M059J (cell line): ENCODE measurements at regions not wholly inside any gene's neighbourhood (a gene's known extent, or its start where the extent isn't known, plus 50 kb on each side); places are given as distances from the start of the nearest gene placed in this dataset.
"Not testable (repeated sequence)": the region's sequence is repeated elsewhere in the genome, so short reads cannot be mapped to it uniquely, and the experiment has no call there.

ENCODE experiments used
- DNase-seq: peaks from one replicate; pipeline ENCODE4 v3.0.0-alpha.2; 2012; ENCODE audit warnings: low read depth

DNA sequence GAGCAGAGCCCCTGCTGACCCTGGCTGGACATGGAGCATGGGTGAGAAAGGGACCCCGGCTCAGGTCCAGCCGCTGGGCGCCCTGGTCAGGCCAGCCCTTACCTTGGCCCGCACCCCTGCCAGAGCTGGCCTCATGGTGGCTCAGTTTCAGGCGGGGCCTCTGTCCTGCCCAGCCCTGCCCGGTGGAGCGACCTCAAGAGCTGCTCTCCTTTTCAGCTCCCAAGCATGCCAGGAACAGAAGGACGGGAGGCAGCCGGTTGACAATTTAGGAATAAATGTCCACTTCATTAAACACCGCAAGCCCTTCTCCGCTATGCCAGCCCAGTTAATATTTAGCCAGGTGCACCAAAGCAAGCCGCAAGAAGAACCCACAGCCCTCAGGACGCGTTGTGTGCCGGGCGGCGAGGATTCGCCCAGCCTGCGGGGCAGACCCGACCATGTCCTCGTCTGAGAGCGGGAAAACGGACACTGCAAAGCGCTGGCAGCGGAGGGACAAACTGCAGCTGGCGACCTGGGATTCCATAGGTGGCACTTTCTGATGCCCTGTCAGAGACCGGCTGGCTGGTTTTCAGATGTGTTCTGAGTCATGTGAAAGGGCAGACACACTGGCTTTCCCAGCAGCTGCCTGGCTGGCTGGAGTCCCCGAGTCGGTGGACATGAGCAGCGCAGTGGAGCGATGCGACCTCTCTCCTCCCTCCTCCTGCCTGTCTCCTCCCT lies 221.9 kb downstream of the TTLL2 start:
- DNase-seq: no peak

DNA sequence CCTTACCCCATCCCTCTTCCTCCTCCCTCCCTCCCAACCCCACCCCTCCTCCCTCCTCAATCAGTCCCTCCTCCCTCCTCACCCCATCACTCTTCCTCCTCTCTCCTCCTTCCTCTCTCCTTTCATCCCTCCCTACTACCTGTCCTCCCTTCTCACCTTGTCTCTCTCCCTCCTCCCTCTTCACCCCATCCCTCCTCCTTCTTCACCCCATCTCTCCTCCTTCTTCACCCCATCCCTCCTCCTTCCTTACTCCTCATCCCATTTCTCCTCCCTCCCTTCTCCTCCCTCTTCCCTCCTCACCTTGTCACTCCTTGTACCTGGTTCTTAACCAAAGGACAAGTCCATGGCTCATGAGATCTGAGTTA lies 222.4 kb downstream of the TTLL2 start:
- no peak for DNase-seq

DNA sequence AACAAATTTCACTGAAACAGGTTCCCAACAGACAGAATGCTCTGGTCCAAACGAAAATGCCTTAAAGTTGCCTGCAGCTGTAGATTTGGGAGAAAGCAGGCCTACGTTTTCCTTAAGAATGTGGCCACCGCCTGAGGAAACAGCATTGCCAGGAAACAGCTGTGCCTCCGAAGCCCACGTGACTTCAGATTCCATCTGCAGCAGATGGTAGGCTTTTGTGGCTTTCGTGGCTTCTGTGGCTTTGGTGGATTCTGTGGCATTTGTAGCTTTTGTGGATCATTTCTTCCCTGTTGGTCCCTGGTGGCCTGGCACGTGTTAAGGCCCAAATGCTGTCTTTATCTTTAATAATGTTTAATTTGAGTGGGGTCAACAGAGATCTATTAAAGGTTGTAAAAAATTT lies 222.9 kb downstream of the TTLL2 start:
- no peak for DNase-seq

DNA sequence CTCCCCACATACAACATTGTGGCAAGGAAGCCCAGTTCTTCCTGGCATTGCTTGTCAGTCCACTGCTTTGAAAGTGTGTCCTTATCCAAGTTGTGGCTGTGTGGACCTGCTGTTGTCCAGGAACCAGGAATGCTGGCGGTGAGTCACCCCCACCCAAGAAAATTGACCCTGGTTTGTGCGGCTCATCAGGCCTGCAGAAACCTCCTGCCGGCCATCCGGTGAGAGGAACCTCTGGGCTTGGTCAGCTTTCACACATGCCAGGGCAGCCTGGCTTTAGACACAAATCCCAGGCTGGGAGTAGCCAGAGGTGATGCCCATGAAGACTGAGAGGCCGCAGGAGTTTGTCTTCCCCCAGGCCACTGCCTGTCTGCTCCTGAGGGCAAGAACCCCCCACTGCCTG lies 223.6 kb downstream of the TTLL2 start:
- DNase-seq: no peak

DNA sequence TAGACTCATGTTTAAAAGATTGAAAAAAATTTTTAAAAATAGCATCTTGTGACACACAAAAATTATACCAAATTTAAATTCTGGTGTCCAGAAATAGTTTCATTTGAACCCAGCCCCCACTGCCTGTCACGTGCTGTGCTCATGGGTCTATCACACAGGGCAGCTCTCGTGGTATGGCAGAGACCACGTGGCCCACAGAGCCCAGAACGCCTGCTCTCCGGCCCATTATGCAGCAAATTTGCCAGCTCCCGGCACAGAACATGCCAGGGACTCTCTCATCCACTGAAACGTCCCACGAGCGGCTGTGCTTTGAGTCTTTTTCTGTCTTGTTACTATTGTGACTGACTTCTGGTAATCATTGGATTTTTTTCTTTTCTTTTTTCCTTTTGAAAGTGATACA lies 224.3 kb downstream of the TTLL2 start:
- DNase-seq: no peak

DNA sequence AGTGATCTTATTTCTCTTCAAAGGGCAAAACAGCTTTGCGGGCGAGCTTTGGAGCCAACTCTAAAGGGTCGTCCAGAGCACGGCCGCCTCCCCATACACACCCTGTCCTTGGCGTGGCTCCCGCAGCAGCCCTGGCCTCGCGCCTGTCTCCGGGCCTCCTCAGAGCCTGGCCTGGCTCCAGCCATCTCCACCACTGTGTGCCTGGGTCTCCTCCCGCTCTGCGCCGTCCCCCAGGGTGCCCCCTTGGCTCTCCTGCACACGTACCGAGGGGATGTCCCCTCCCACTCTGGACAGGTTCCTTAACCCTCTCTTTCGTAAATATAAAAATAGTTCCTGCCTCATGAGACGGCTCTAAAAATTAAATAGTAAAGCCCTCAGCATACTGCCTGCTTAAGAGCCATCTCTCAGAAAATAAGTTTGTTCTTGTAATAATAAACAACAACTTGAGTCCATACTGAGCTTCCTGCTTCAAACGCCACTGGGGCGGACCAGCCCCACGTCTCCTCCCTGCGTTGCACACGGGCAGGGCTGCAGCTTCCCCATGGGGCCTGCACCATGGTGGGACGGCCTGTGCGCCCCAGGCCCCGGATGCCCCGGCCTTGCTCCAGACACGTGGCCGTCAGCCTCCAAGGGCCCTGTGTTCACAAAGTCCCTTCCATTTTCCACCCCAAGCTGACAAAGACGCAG lies 226.2 kb downstream of the TTLL2 start:
- no peak for DNase-seq

DNA sequence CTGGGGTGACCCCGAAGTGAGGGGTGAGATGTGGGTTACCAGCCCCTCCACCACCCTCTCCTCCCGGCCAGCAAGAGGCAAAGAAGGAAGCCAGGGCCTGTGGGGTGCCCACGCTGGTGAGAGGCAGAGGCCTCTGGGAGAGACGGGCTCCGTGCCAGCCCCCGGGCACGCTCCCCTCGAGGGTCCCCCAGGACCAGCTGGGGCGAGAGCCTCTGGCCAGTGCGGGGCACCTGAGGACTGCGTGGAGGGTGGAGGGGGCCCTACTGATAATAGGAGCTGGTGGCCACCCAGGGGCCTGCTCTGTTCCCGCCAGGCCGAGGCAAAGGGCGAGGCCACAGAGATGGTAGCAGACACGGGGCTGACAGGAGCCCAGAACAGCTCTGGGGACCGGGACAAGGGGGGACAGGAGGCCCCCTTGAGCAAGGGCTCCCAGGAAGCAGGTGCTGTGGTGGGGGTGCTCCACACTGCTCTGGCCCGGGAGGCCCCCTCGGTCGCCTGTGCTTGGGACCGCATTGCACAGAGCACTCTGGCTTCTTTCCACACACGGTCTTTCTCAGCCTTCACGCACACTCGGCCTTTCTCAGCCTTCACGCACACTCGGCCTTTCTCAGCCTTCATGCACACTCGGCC lies 226.9 kb downstream of the TTLL2 start:
- DNase-seq: no peak

DNA sequence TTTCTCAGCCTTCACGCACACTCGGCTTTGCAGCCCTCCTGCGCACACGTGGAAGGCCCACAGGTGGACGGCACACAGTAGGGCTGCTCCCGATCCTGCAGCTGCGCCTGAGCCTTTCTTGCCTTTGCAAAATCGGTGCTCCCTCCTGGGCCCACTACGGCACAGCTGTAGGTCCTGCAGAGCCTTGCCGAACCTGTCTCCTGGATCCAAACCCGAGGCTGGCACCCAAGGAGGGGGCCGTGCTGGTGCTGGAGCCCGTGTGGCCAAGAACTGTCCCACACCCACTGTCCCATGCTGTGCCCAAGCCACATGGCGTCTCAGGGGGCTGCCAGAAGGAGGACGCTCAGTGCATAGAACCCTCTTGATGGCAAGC lies 227.4 kb downstream of the TTLL2 start:
- no peak for DNase-seq

DNA sequence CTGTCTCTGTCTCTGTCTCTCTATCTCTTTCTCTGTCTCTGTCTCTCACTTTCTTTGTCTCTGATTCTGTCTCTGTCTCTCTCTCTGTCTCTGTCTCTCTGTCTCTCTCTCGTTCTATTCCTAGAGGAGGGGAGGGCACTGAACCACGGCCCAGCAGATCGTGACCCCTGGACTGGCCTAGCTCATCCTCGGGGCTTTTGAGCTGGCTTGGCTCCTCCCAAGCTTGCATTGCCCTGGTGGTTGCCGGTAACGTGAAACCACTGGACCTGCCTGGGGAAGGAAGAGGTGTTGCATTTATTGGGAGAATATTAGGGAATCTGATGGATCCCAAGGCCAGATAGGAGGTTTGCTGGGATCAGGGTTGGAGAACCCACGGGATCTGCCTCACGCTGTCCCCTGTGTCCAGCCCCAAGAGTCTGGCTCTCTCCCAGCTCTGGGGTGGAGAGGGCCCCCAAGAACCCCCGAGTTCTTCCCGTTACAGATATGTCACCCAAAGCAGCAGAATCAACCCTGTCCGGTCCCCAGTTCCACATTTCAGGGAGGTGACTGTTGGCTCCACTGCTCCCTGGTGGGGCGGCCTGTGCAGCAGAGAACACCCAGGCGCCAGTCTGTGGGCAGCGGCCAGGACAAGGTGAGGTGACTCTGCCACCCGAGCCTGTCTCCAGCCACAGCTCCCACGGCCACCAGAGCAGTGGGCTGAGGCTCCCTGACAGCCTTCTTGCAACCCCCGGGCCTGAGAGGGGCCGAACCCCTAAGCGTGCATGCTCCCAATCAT lies 228.3 kb downstream of the TTLL2 start:
- no peak for DNase-seq

DNA sequence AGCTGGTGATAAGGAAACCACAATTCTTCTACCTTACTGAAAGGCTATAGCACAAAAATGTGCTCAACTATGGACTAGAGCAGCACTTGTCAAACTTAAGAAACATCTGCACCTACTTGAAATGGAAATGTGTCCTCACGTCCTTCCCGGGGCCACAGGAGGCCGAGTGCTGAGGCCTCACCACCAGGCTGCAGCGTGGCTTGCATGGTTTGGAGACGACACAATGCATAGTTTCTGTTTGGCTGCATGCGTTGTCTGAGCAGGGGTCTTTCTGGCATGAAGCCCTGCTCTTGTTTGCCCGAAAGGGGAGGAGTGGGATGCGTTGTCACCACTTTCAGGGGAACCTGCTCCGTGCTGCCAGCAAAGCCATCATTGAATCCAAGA lies 228.8 kb downstream of the TTLL2 start:
- no peak for DNase-seq

DNA sequence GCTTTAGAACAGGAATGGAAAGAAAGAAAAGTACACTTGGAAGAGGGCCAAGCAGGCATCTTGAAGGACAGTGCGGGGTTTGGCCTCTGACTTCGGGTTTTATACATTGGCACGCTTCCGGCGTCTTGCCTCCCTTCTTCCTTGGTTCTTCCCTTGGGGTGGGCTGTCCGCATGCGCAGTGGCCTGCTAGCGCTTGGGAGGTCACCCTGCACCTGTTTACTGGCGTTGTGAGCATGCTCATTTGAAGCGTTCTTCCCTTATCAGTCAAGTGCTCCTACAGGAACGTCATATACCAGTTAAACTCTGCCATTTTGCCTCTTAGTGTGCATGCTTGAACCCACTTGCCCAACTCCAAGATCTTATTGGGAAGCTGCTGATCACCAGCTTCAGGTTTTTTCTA lies 230.0 kb downstream of the TTLL2 start:
- DNase-seq: no peak

DNA sequence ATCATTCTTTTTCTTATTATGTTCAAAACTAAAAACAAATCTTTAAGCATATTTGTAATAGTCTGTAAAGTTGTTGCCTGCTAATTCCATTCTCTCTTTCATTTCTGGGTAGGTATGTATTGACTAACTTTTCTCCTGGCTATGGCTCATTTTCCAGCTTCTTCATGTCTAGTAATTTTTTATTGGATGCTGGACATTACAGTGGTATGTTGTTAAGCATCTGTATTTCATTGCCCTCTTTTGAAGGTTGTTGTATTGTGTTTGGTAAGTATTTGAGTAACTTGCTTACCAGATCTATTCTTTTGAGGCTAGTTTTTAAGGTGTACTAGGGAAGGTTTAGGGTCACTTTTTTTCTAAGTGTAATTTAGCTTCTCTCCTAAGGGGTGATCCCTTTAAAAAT lies 230.9 kb downstream of the TTLL2 start:
- DNase-seq: no peak

DNA sequence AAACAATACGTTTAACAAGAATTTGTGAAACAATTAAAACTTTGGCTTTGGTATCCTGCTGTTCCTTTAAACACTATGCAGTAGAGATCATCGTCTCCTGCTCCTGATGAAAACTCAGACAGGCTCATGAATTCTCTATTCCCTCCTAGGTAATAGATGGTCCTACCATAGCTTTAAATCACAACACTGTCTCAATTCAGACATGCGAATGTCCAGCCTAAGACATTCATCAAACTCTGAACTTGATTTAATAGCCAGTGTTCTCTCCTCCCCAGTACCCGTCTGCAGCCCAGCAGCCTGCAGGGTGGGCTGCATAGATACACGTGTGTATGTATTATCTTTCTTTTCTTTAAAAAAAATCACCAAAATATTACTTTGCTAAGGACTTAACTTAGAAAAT lies 232.8 kb downstream of the TTLL2 start:
- DNase-seq: no peak

DNA sequence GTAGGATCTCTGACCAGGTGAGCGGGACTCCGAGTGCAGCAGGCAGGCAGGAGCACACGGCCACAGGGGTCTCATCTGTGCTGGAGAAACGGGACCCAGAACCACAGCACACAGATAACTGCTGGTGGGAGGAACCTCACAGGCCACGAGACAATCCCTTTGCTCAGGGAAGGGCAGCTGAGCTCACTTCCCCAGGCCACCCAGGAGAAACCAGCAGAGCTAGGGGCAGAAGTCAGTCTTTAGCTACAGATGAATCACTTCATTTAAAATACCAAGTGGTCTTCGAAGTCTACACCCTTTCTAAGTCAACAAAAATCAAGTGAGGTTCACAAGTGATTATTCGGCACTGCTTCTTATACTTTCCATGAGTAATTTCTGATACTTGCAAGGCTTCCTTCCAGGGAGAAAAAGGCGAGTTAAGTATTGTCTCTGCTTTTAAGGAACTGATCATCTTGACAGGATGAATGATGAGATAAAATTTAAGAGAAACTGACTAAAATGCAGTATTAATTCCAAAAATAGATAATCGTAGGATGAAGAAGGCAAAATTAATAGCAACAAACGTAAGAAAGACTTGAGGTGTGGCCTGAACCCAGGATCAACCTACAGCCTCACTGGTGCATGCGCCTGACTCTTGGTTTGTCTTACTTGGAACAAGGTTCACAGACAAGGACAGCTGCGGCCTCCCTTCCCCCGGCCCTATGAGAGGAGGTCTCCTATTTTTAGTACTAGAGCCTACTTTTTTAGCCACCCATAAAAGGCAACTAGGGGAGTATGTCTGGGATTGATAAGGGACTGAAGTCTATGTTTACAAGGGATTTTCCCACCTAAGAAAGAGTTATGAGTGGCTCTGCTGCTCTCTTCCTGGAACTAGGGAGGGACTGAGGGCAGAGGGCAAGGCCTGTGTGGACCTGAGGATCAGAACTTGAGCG lies 233.6 kb downstream of the TTLL2 start:
- DNase-seq: no peak

DNA sequence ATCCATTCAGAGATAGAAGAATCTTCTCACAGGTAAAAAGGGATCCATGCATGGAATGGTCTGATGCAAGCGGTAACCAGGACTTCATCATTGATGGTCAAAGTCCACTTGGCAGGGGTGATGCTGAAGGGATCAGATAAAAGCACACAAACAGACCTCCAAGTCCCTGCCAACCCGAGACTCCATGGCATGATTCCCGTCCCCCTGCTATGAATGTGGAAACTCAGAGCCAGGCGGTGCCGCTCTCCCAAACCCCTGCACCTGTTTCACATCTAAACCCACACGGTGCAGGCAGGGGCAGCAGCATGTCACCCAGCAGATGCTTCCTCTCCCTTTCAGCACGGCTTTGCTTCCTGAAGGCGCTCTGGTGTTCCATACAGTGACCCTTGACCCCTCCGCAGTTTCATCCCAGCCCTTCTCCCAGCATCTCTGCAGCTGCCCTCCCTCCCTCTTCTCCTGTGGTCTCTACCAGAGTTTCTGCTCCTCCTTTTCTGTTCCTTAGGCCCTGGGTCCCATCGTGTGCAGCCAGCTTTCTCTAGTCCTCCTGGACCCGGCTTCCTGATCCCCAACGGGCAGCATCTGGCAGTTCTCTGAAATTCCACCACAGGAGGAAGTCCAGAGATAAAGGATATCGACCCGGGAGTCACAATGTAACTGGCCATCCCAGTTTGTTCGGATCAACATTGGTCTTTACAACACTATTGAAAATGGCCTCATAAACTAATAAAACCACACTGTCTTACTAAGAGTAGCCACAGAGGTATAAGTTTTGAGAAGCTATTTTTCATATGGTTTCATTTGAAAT lies 235.0 kb downstream of the TTLL2 start:
- DNase-seq: no peak

DNA sequence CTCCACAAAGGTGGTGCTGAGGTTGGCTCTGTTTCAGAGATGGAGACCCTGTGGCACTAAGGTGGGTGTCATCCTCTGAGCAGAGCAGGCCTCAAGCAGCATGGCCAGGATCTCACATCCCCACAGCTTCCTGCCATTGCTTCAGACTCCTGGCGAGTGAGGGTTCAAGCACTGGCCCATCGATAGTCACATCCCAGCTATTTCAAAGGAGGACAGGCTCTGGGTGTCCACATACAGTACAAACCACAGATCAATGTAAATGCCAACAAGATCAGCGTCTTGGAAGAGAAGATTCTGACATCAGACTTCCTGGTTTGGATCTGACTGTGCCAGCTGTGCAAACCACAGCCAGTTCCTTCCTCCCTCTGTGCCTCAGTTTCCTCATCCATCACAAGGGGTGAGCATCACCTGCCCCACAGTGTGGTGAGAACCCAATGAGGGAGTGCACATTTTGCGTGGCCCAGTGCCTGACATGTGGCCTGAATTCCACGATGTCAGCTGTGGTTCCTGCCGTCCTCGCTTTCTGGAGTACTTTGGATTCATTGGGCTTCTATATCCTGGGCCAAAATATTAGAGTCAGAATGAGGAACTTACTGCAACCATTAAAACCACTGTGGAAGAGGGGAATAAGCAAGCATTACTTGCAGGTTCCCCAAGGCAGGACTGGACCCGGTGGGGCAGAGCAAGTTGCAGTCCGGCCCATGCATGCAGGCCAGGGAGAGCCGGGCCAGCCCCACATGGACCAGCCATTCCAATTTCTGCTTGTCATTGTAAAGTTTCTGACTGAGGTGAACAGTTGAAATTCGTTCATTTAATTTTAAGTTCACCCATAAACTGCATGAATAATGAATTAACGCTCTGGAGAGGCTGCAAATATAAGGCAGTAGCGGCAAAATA lies 236.0 kb downstream of the TTLL2 start:
- DNase-seq: no peak

DNA sequence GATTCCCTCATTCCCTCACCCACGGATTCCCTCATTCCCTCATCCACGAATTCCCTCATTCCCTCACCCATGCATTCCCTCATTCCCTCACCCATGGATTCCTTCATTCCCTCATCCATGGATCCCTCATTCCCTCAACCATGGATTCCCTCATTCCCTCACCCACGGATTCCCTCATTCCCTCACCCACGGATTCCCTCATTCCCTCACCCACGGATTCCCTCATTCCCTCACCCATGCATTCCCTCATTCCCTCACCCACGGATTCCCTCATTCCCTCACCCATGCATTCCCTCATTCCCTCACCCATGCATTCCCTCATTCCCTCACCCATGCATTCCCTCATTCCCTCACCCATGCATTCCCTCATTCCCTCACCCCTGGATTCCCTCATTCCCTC lies 238.0 kb downstream of the TTLL2 start:
- DNase-seq: not testable (repeated sequence)

DNA sequence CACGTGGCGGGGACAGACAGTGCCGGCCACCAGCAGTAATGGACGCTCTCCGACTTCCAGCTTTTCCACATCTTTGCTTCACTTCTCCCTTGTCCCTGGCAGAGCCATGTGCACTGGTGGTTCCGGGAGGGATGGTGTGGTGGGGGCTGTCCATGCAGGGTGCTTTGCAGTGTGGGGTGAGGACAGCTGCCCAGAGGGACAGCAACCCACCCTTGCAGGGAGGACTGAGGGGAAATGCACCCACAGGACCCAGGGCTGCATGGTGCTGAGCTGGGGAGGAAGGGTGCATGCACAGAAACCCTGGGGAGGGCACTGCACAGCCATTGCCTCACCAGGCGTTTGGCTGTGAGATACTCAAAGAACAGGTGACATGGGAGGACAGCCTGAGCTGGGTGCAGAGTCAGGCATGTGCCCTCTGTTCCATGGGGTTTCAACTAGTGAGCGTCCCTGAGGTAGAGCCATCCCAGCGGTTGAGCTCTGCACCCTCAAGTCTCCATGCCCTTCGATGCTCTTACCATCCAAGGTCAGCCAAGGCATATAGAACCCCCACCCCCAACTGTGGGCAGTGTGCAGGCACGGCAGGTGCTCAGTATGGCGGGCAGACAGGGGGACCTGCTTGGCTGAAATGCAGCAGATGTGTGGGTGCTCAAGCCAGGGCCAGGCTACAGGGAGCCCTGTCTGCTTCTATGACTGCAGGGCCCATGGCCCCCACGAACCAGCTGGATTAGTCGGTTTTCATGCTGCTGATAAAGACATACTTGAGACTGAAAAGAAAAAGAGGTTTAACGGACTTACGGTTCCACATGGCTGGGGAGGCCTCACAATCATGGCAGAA lies 239.7 kb downstream of the TTLL2 start:
- no peak for DNase-seq

DNA sequence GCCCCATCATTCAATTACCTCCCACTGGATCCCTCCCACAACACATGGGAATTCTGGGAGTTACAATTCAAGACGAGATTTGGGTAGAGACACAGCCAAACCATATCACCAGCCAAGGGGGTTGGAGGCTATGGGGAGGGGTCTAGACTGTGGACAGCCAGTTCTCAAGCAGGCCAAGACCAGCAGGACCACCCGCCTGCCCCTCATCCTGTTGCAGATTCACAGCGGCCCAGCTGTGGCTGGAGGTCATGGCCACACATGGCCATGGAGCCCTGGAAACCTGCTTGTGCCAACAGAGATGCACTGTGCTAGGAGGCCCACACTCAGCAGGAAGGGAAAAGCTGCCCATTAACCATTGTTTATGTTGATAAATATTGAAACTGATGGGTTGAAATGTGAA lies 240.5 kb downstream of the TTLL2 start:
- no peak for DNase-seq
